Daoy (cell line): ENCODE measurements at regions not wholly inside any gene's neighbourhood (a gene's known extent, or its start where the extent isn't known, plus 50 kb on each side); places are given as distances from the start of the nearest gene placed in this dataset.
"Not testable (repeated sequence)": the region's sequence is repeated elsewhere in the genome, so short reads cannot be mapped to it uniquely, and the experiment has no call there.

Source experiments
- DNase-seq: peaks from one replicate; pipeline ENCODE4 v3.0.0-alpha.2; 2015; ENCODE audit warnings: low read depth

GRCh38 chr14:105694961-105695360, 168.6 kb downstream of the TMEM121 start:
- no peak for DNase-seq

GRCh38 chr14:105696388-105696787, 170.0 kb downstream of the TMEM121 start:
- DNase-seq: not testable (repeated sequence)

DNA sequence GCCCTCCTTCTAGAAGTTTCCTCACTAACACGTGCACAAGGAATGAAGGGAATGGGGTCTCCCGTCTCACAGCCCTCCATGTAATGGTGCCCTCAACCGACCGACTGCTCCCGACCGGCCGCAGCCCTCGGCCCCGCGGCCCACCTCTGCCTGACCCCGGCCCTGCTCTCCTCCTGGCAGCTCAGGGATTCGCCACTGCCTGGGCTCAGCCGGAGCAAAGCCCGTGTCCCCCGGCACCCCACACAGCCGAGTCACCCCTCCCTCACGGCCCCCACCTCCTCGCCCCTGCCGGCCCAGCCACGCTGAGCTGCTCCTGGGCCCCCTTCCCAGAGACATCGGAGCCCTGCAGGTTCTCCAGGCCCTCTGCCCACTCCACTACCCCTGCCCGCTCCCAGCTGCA, 171.0 kb downstream of the TMEM121 start:
- not testable (repeated sequence) for DNase-seq

GRCh38 chr14:105697955-105698354, 171.6 kb downstream of the TMEM121 start:
- DNase-seq: not testable (repeated sequence)

- DNase-seq: not testable (repeated sequence)
Measured at GRCh38 chr14:105698940-105699556, 172.7 kb downstream of the TMEM121 start.

- DNase-seq: not testable (repeated sequence)
Measured at GRCh38 chr14:105699706-105700105, 173.3 kb downstream of the TMEM121 start.

- not testable (repeated sequence) for DNase-seq
Measured at GRCh38 chr14:105700146-105700545, 173.8 kb downstream of the TMEM121 start.

DNA sequence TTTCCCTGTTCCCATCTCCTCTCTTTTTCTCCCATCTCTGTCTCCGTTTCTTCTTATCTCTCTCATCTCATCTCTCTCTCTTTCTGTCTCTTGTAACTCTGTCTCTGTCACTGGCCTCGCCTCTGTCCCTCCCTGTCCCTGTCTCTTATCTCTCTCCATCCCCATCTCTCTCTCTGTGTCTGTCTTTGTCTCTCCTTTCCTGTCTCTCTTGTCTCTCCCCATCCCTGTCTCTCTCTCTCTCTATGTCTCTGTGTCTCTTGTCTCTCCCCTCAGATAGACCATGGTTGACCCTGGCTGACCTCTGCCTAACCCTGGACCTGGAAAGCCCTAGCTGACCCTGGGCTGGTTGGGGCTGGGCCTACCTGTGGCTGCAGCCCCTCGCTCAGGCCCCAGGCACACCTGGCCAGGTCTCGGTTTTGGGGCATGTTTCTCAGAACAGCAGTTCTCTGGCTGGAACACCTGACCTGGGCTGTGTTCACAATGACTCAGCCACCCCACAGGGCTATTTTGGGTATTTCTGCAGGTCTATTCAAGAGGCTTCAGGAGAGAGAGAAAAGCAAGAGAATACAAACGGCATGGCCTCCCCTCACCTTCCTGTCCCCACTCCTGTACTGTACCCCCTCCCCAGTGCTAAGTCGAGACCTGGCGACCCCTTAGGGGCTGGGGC, 174.4 kb downstream of the TMEM121 start:
- no peak for DNase-seq

DNA sequence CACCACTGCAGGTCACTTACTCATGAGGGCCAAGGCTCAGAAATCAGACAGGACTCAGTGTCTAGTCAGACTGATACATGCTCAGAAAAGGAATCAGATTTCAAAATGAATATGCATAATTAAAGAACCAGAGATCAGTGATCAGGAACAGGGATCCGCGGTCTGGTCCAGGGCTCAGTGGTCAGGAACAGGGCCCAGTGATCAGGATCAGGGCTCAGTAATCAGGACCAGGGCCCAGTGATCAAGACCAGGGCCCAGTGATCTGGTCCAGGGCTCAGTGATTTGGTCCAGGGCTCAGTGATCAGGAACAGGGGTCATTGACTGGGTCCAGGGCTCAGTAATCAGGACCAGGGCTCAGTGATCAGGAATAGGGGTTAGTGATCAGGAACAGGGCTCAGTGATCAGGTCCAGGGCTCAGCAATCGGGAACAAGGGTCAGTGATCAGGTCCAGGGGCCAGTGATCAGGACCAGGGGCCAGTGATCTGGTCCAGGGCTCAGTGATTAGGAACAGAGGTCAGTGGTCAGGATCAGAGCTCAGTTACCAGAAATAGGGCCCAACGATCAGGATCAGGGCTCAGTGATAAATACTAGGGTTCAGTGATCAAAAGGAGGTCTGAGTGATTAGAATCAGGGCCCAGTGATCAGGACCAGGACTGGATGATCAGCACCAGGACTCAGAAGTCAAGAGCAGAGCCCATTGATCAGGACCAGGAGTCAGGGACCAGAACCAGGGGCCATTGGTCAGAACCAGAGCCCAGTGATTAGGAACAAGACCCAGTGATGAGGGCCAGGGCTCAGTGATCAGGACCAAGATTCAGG, 175.3 kb downstream of the TMEM121 start:
- no peak for DNase-seq

- DNase-seq: no peak
Measured at GRCh38 chr14:105702275-105702817, 176.0 kb downstream of the TMEM121 start.

GRCh38 chr14:105703044-105703665, 176.8 kb downstream of the TMEM121 start:
- DNase-seq: not testable (repeated sequence)

- not testable (repeated sequence) for DNase-seq
Measured at GRCh38 chr14:105704091-105704490, 177.7 kb downstream of the TMEM121 start.

DNA sequence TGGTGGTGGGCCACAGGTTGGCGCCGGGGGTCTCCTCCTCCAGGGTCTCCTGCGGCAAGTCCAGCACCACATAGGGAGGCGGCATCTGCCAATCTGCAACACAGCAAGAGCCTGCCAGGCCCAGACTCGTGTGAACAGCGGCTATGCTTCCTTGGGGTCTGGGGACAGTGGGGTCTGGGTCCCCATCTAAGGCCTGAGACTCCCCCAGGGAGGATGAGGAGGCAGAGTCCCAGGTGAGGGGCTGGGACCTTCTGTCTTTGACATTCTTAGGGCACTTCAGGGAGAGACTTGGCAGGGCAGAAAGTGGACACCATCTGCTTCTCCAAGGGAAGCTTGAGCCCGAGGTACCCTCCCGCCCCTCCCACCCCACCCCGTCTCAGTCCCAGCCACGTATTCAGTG, 178.1 kb downstream of the TMEM121 start:
- DNase-seq: not testable (repeated sequence)

- not testable (repeated sequence) for DNase-seq
Measured at GRCh38 chr14:105705512-105705861, 179.1 kb downstream of the TMEM121 start.

DNA sequence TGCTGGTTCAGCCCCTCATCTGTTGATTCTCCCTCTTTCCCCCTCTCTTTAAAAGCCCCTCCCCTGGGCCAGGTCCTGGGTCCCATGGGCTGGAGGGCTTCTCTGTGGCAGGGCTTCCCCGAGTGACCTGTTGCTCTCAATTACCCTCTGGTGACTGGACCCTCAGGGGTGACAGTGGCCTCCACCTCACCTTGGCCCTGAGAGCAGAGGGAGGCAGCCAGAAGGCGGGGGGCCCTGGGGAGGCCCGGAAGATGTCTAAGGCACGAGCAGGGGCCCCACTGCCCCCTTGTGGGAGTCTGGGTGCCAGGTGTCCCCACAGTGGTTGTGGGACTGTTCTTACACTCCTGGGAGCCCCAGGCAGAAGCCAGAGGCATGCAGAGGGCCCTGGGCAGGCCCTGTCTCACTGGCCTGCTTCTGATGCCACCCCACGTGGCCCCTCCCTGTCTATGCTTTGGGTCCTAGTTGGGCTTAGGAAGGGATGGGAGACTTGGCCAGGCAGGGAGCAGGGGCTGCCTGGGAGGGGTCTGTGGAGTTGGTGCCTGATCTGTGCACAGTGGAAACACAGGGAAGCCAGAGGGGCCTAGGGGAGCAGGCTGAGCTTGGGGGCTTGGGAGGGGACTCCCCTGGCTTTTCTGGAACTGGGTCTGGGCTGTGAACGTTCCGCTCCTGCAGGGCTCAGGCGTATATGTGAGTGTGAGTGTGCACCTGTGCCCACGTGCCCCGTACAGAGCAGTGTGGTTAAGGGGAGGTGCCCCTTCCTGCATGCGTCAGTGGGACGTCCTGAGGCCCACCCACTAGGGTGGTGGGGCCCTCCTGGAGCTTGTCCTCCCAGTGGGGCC, 179.7 kb downstream of the TMEM121 start:
- DNase-seq: not testable (repeated sequence)

- DNase-seq: not testable (repeated sequence)
Measured at GRCh38 chr14:105706701-105707019, 180.3 kb downstream of the TMEM121 start.

DNA sequence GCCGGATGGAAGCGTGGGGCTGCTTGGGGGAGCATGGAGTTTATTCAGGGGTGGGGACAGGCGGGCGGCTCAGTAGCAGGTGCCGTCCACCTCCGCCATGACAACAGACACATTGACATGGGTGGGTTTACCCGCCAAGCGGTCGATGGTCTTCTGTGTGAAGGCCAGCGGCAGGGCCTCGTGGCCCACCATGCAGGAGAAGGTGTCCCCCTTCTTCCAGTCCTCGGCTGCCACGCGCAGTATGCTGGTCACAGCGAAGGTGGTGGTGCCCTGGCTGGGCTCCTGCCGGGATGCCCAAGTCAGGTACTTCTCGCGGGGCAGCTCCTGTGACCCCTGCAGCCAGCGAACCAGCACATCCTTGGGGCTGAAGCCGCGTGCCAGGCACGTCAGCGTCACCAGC, 180.7 kb downstream of the TMEM121 start:
- not testable (repeated sequence) for DNase-seq

GRCh38 chr14:105707723-105708151, 181.4 kb downstream of the TMEM121 start:
- not testable (repeated sequence) for DNase-seq

- not testable (repeated sequence) for DNase-seq
Measured at GRCh38 chr14:105708251-105709134, 182.1 kb downstream of the TMEM121 start.
